Astrocyte of the spinal cord (primary cell): ENCODE measurements at regions not wholly inside any gene's neighbourhood (a gene's known extent, or its start where the extent isn't known, plus 50 kb on each side); places are given as distances from the start of the nearest gene placed in this dataset.

Source experiments
- DNase-seq: peaks from one replicate; pipeline ENCODE4 v3.0.0; 2011; ENCODE audit warnings: low read depth, low spot score
- H3K4me3 ChIP-seq: 2 replicates; pipeline ENCODE4 v1.5.1; 2011; ENCODE audit warnings: low read depth, mild to moderate bottlenecking, low read length, moderate library complexity
- in situ Hi-C: cut with HindIII; loops from 2 replicates; pipeline ENCODE4 v1.10.0; 2017; ENCODE audit warnings: low sequenced_read_pairs
- TF ChIP-seq, protein P1 (sequence below): IDR thresholded peaks from 2 replicates; pipeline ENCODE4 v1.5.1; 2012; ENCODE audit warnings: low read depth, mild to moderate bottlenecking, low read length, inconsistent platforms

GRCh38 chr10:111222961-111223360, 146.1 kb downstream of the ADRA2A start:
- TF ChIP-seq, protein P1, sequence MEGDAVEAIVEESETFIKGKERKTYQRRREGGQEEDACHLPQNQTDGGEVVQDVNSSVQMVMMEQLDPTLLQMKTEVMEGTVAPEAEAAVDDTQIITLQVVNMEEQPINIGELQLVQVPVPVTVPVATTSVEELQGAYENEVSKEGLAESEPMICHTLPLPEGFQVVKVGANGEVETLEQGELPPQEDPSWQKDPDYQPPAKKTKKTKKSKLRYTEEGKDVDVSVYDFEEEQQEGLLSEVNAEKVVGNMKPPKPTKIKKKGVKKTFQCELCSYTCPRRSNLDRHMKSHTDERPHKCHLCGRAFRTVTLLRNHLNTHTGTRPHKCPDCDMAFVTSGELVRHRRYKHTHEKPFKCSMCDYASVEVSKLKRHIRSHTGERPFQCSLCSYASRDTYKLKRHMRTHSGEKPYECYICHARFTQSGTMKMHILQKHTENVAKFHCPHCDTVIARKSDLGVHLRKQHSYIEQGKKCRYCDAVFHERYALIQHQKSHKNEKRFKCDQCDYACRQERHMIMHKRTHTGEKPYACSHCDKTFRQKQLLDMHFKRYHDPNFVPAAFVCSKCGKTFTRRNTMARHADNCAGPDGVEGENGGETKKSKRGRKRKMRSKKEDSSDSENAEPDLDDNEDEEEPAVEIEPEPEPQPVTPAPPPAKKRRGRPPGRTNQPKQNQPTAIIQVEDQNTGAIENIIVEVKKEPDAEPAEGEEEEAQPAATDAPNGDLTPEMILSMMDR = no peak
- DNase-seq = no peak
- in situ Hi-C loops = no loop called here
- no peak overlapping the region for H3K4me3 ChIP-seq

DNA sequence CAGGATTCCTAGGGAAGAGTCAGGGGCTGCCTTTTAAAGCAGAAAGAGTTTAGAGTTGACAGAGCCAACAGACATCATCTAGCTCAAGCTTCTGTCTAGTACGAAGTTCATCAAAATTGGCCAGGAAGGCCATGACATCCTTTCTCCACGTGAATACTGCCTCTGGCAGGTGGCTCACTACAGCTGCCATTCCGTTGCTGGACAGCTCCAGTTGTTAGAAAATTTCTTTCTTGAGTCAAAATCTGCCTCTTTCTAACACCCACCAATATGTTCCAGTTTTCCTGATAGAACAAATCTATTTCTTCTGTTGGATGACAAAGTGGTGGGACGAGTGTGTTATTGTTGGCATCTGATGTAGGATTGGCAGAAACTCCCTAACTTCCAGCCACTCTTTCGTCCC, 154.9 kb downstream of the ADRA2A start:
- in situ Hi-C loops = no loop called here
- H3K4me3 ChIP-seq = no peak overlapping the region
- DNase-seq = no peak
- TF ChIP-seq, protein P1 = no peak

GRCh38 chr10:111233439-111233838, 156.6 kb downstream of the ADRA2A start:
- TF ChIP-seq, protein P1 = no peak
- H3K4me3 ChIP-seq = no peak overlapping the region
- no peak for DNase-seq
- in situ Hi-C loops = no loop called here

GRCh38 chr10:111234234-111234913, 157.5 kb downstream of the ADRA2A start:
- no peak overlapping the region for H3K4me3 ChIP-seq
- TF ChIP-seq, protein P1 = no peak
- DNase-seq = no peak
- in situ Hi-C loops = no loop called here

DNA sequence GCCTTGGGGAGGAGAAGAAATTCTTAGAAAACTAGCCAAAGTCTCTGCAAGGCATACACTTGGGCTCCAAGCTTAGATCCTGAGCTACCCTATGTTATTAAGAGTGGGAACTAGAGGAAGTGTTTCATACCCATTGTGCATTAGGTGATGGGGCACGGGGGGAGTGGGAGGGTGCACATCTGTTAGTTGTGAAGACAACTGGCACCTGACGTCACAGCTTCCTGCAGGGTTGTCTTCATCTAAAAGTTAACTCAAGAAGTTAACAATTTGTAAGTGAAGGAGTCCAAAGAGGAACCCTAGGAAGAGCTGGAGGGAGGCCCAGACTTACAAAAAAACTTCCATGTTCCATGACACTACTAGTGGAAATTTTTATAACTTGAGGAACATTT, 158.1 kb downstream of the ADRA2A start:
- in situ Hi-C loops = no loop called here

DNA sequence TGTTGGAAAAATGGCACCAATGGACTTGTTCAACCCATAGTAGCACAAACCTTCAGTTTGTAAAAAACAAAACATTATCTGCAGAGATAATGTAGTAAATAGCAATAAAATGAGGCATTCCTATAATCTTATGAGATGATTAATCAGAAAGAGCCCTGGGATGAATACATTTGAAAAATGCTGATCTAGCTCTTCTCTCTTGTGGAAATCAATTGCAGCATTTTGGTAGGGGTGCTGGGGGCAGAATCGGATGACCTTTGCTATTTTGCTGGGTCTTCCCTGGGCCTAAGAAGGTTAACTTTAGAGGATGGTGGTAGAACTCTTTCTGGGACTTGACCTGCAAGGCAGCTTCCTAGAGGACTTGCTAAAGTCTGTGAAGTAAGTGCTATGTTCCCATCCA, 163.5 kb downstream of the ADRA2A start:
- in situ Hi-C loops = no loop called here
- no peak for DNase-seq
- TF ChIP-seq, protein P1 = no peak
- H3K4me3 ChIP-seq = no peak overlapping the region

More for the DNA sequence above, 158.1 kb downstream of the ADRA2A start:
- TF ChIP-seq, protein P1 = no peak
- H3K4me3 ChIP-seq = no peak overlapping the region
- DNase-seq = no peak
